ENCODE measurements at regions not wholly inside any gene's neighbourhood (a gene's known extent, or its start where the extent isn't known, plus 50 kb on each side); places are given as distances from the start of the nearest gene placed in this dataset.

- DNase-seq (ENCODE audit: low read depth, low spot score): no peak
- no peaks in the 10 kb centered on the region for H3K9me3 ChIP-seq (replicated peaks; ENCODE audit: control insufficient read depth, insufficient read depth, low read length)
- FAIRE-seq: no peak
- H3K9ac ChIP-seq (ENCODE audit: control insufficient read depth, insufficient read depth, low read length): no peak overlapping the region
- no peak overlapping the region for H3K4me2 ChIP-seq (ENCODE audit: control insufficient read depth, insufficient read depth)
- H3K36me3 ChIP-seq (ENCODE audit: control insufficient read depth in 2 of 2, insufficient read depth in 2 of 2, low read length in 1 of 2): no peaks in the 10 kb centered on the region
- H4K20me1 ChIP-seq (ENCODE audit: control insufficient read depth, insufficient read depth): no peaks in the 10 kb centered on the region
- no peaks in the 10 kb centered on the region for H3K4me1 ChIP-seq (ENCODE audit: control insufficient read depth, insufficient read depth, low read length)
- ChIA-PET POLR2A (no interaction called here), SMC1A (ENCODE audit: uncharacterized antibody, unreplicated experiment) (interaction anchor here (1.1 to 3.3 kb wide), 6 partner anchors 10 to 661 kb away, joined by 3 to 13 read pairs (median 6); no protein-coding TSS in a partner anchor), RAD21 (ENCODE audit: unreplicated experiment) (interaction anchor here (0.8 to 3.0 kb wide), 5 partner anchors 24 to 660 kb away, joined by 3 to 9 read pairs (median 8); no protein-coding TSS in a partner anchor), CTCF (interaction anchor here (0.6 to 3.8 kb wide), 3 partner anchors 26 to 660 kb away, joined by 3 to 22 read pairs (median 4); partner anchors contain the start of gene INHBA)
- no TSS peak for BruUV-seq (replicated peaks)
- WGBS (ENCODE audit: insufficient coverage, insufficient replicate concordance, low lambda C conversion rate, missing lambda C conversion rate): 12% methylated on average over 3 of the region's 3 CpGs
- no peaks in the 10 kb centered on the region for H3K79me2 ChIP-seq (ENCODE audit: control insufficient read depth, insufficient read depth, low read length)
- H2AFZ ChIP-seq (ENCODE audit: control insufficient read depth, low read depth, low read length): no peak overlapping the region
- ATAC-seq: peak; percentile 77
- in situ Hi-C loops (cut with MboI) (no loop called here), intact Hi-C loops (cut with micrococcal nuclease; ENCODE audit: unreplicated experiment) (loop anchor here (2.0 to 5.0 kb wide), 2 partner anchors 57 to 651 kb away; no protein-coding TSS in a partner anchor)
- no peak overlapping the region for H3K27ac ChIP-seq (ENCODE audit: control insufficient read depth, insufficient read depth)
- no peak overlapping the region for H3K4me3 ChIP-seq
- H3K27me3 ChIP-seq (replicated peaks in 1 of 2; ENCODE audit: control insufficient read depth in 2 of 2, insufficient read depth in 2 of 2, low read length in 1 of 2): no peaks in the 10 kb centered on the region
- TF ChIP-seq CTCF (IDR thresholded peaks at IDR 0.05 in 2 of 3, conservative IDR thresholded peaks at IDR 0.05 in 1 of 3; ENCODE audit: control insufficient read depth in 2 of 3, extremely low read depth in 1 of 3, insufficient read depth in 1 of 3, low read depth in 3 of 3, low read length in 3 of 3) (peak in 2 of 3 experiments; percentile 11 to 53; a peak in 3 of 6 replicates), CUX1 (IDR thresholded peaks at IDR 0.05; ENCODE audit: insufficient replicate concordance, low read depth, low read length) (no peak), PKNOX1 (IDR thresholded peaks at IDR 0.05) (no peak), ZSCAN29 (IDR thresholded peaks at IDR 0.05) (no peak), USF2 (IDR thresholded peaks at IDR 0.05; ENCODE audit: borderline replicate concordance, low read depth, low read length) (no peak), SMC3 (IDR thresholded peaks at IDR 0.05; ENCODE audit: borderline replicate concordance, low read length) (peak; percentile 48; the same call in 1 of the 2 replicates), ZNF622 (IDR thresholded peaks at IDR 0.05) (no peak), RAD21 (IDR thresholded peaks at IDR 0.05; ENCODE audit: insufficient read depth, low read depth, low read length) (peak; percentile 73), REST (IDR thresholded peaks at IDR 0.05; ENCODE audit: low read depth, low read length) (no peak)
These were observed 657.2 kb downstream of the INHBA start for GRCh38 chr7:41045556-41046123.

Measured in GM12878 (cell line).